GM12878 (cell line): ENCODE measurements at regions not wholly inside any gene's neighbourhood (a gene's known extent, or its start where the extent isn't known, plus 50 kb on each side); places are given as distances from the start of the nearest gene placed in this dataset.

Source experiments
- ATAC-seq: fragments of 200-7000 bp; cut with Tn5 transposase; 3 replicates; pipeline ENCODE4 v1.9.1; 2020; ENCODE audit warnings: mild to moderate bottlenecking, moderate library complexity
- BruUV-seq: library from RNA; stranded (reverse); fragments of 400-500 nt; replicated peaks from 2 replicates; lab custom pipeline; 2021; lab: Mats Ljungman, UMichigan
- CTCF ChIA-PET: fragments of 300-600 bp; sonication (Branson Sonifier 250); formaldehyde crosslinking; extraction: SDS; loops from one replicate; lab custom pipeline; 2021; ENCODE audit warnings: inconsistent platforms; lab: Yijun Ruan, JAX
- POLR2A ChIA-PET: fragments of 350-600 bp; formaldehyde crosslinking; extraction: SDS; loops from one replicate; lab custom pipeline; 2021; ENCODE audit warnings: inconsistent platforms; lab: Charles Lee
- RAD21 ChIA-PET: fragments of 300-600 bp; sonication (Branson Sonifier 250); formaldehyde crosslinking; loops from one replicate; lab custom pipeline; 2023; ENCODE audit warnings: antibody characterized with exemption; ENCODE audit not compliant: unreplicated experiment; lab: Charles Lee
- SMC1A ChIA-PET: fragments of 300-600 bp; sonication (Branson Sonifier 250); formaldehyde crosslinking; loops from one replicate; lab custom pipeline; 2023; ENCODE audit not compliant: unreplicated experiment, uncharacterized antibody; lab: Charles Lee
- DNase-seq: peaks from one replicate; pipeline ENCODE4 v3.0.0-alpha.2; 2011; ENCODE audit warnings: low read depth, low spot score
- FAIRE-seq: peaks from 3 replicates; lab custom pipeline; 2011; peaks lifted over from hg19 to GRCh38; lab: Jason Lieb, UNC
- H2AFZ ChIP-seq: 2 replicates; pipeline ENCODE4 v1.6.0; 2011; ENCODE audit warnings: low read depth, low read length, control low read depth; ENCODE audit not compliant: control insufficient read depth
- H3K27ac ChIP-seq: 2 replicates; pipeline ENCODE4 v1.5.1; 2011; ENCODE audit warnings: control low read depth; ENCODE audit not compliant: control insufficient read depth, insufficient read depth
- H3K27me3 ChIP-seq, 2 experiments: replicated peaks in 1 of 2; 2 replicates each; pipeline versions ENCODE4 v1.6.0 to v1.6.1; 2011; ENCODE audit warnings: low read length in 1 of 2; ENCODE audit not compliant: control insufficient read depth in 2 of 2, insufficient read depth in 2 of 2
- H3K36me3 ChIP-seq, 2 experiments: 2 replicates each; pipeline ENCODE4 v1.5.1; 2011; ENCODE audit warnings: low read length in 1 of 2; ENCODE audit not compliant: control insufficient read depth in 2 of 2, insufficient read depth in 2 of 2
- H3K4me1 ChIP-seq: 2 replicates; pipeline ENCODE4 v1.6.1; 2011; ENCODE audit warnings: mild to moderate bottlenecking, low read length, moderate library complexity, mixed read lengths; ENCODE audit not compliant: control insufficient read depth, insufficient read depth
- H3K4me2 ChIP-seq: 2 replicates; pipeline ENCODE4 v1.6.0; 2011; ENCODE audit warnings: control low read depth; ENCODE audit not compliant: control insufficient read depth, insufficient read depth
- H3K4me3 ChIP-seq: fragments of 200-600 bp; sonication (generic); 2 replicates; pipeline ENCODE4 v1.5.1; 2016
- H3K79me2 ChIP-seq: 2 replicates; pipeline ENCODE4 v1.6.0; 2011; ENCODE audit warnings: low read length; ENCODE audit not compliant: control insufficient read depth, insufficient read depth
- H3K9ac ChIP-seq: 2 replicates; pipeline ENCODE4 v1.8.0; 2011; ENCODE audit warnings: low read length, control low read depth, mixed read lengths; ENCODE audit not compliant: control insufficient read depth, insufficient read depth
- H3K9me3 ChIP-seq: replicated peaks from 3 replicates; pipeline ENCODE4 v1.5.1; 2011; ENCODE audit warnings: mild to moderate bottlenecking, low read length; ENCODE audit not compliant: control insufficient read depth, insufficient read depth
- H4K20me1 ChIP-seq: 2 replicates; pipeline ENCODE4 v1.6.0; 2011; ENCODE audit not compliant: control insufficient read depth, insufficient read depth
- ATF7 ChIP-seq: fragments of 450-650 bp; IDR thresholded peaks from 2 replicates; pipeline ENCODE4 v1.6.1; 2016; ENCODE audit warnings: low read depth, mild to moderate bottlenecking
- BMI1 ChIP-seq: fragments of 450-650 bp; IDR thresholded peaks from 2 replicates; pipeline ENCODE4 v1.6.1; 2016; ENCODE audit warnings: mild to moderate bottlenecking, moderate library complexity, borderline replicate concordance
- KDM1A ChIP-seq: fragments of 200-600 bp; sonication (generic); IDR thresholded peaks from 2 replicates; pipeline ENCODE4 v1.6.1; 2016; ENCODE audit warnings: borderline replicate concordance
- SREBF1 ChIP-seq: IDR thresholded peaks from 2 replicates; pipeline ENCODE4 v1.6.1; 2012; ENCODE audit warnings: mild to moderate bottlenecking, low read length
- WGBS: methylation state at CpG from one replicate; pipeline ENCODE4 v1.1.6; 2016; ENCODE audit warnings: low lambda C conversion rate; ENCODE audit not compliant: insufficient replicate concordance, insufficient coverage; ENCODE audit errors: missing lambda C conversion rate; 5-methylcytosine and 5-hydroxymethylcytosine counted together
- in situ Hi-C: fragments of 300-500 bp; cut with MboI; formaldehyde crosslinking; loops from 9 replicates; pipeline ENCODE4 v1.14.3; 2018; ENCODE audit warnings: mixed read lengths
- intact Hi-C: fragments of 100-400 bp; cut with micrococcal nuclease; formaldehyde crosslinking; loops from one replicate; pipeline ENCODE4 v1.14.2; 2022; ENCODE audit not compliant: unreplicated experiment
- TF ChIP-seq, protein P1 (sequence below): fragments of 450-650 bp; IDR thresholded peaks from 2 replicates; pipeline ENCODE4 v1.6.1; 2017; ENCODE audit warnings: mild to moderate bottlenecking
- TF ChIP-seq, protein P2 (sequence below): IDR thresholded peaks from 2 replicates; pipeline ENCODE4 v1.6.1; 2012; ENCODE audit warnings: improper control_type of control experiment, low read depth, low read length; ENCODE audit not compliant: insufficient replicate concordance

DNA sequence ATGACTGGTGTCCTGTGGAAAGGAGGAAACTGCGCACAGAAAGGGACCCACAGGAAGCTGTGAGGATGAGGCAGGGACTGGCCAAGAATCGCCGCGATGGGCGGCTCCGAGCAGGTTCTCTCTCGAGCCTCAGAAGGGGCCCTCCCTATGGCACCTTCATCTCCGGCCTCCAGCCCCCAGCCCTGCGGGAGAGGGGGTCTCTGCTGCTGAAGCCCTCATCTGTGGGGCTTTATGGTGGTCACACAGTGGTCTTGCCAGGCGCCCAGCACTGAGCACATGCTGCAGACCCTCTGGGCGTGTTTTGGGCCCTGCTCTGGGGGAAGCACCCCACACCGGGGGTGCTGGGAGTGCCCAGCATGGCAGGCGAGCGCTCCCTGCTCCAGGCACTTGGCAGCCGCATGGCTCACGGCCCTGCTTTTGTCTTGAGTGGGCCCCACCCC, 86.6 kb upstream of the ACTRT2 start:
- no peaks in the 10 kb centered on the region for H3K36me3 ChIP-seq
- RAD21 ChIA-PET, result no interaction called here

More for the DNA sequence above, 86.6 kb upstream of the ACTRT2 start:
- intact Hi-C loops, result no loop called here
- TF ChIP-seq ATF7, result no peak
- no peak for TF ChIP-seq KDM1A
- TF ChIP-seq, protein P1, sequence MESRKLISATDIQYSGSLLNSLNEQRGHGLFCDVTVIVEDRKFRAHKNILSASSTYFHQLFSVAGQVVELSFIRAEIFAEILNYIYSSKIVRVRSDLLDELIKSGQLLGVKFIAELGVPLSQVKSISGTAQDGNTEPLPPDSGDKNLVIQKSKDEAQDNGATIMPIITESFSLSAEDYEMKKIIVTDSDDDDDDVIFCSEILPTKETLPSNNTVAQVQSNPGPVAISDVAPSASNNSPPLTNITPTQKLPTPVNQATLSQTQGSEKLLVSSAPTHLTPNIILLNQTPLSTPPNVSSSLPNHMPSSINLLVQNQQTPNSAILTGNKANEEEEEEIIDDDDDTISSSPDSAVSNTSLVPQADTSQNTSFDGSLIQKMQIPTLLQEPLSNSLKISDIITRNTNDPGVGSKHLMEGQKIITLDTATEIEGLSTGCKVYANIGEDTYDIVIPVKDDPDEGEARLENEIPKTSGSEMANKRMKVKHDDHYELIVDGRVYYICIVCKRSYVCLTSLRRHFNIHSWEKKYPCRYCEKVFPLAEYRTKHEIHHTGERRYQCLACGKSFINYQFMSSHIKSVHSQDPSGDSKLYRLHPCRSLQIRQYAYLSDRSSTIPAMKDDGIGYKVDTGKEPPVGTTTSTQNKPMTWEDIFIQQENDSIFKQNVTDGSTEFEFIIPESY, result no peak
- TF ChIP-seq, protein P2, sequence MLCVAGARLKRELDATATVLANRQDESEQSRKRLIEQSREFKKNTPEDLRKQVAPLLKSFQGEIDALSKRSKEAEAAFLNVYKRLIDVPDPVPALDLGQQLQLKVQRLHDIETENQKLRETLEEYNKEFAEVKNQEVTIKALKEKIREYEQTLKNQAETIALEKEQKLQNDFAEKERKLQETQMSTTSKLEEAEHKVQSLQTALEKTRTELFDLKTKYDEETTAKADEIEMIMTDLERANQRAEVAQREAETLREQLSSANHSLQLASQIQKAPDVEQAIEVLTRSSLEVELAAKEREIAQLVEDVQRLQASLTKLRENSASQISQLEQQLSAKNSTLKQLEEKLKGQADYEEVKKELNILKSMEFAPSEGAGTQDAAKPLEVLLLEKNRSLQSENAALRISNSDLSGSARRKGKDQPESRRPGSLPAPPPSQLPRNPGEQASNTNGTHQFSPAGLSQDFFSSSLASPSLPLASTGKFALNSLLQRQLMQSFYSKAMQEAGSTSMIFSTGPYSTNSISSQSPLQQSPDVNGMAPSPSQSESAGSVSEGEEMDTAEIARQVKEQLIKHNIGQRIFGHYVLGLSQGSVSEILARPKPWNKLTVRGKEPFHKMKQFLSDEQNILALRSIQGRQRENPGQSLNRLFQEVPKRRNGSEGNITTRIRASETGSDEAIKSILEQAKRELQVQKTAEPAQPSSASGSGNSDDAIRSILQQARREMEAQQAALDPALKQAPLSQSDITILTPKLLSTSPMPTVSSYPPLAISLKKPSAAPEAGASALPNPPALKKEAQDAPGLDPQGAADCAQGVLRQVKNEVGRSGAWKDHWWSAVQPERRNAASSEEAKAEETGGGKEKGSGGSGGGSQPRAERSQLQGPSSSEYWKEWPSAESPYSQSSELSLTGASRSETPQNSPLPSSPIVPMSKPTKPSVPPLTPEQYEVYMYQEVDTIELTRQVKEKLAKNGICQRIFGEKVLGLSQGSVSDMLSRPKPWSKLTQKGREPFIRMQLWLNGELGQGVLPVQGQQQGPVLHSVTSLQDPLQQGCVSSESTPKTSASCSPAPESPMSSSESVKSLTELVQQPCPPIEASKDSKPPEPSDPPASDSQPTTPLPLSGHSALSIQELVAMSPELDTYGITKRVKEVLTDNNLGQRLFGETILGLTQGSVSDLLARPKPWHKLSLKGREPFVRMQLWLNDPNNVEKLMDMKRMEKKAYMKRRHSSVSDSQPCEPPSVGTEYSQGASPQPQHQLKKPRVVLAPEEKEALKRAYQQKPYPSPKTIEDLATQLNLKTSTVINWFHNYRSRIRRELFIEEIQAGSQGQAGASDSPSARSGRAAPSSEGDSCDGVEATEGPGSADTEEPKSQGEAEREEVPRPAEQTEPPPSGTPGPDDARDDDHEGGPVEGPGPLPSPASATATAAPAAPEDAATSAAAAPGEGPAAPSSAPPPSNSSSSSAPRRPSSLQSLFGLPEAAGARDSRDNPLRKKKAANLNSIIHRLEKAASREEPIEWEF, result no peak
- no peak for TF ChIP-seq BMI1
- no peak for TF ChIP-seq SREBF1
- Histone ChIP-seq H3K4me2 (no peak overlapping the region), H3K79me2 (no peaks in the 10 kb centered on the region), H3K27me3 (no peaks in the 10 kb centered on the region), H2AFZ (no peak overlapping the region), H3K27ac (no peak overlapping the region), H3K4me3 (no peak overlapping the region), H4K20me1 (no peaks in the 10 kb centered on the region), H3K9me3 (no peaks in the 10 kb centered on the region), H3K4me1 (no peaks in the 10 kb centered on the region), H3K9ac (no peak overlapping the region)
- FAIRE-seq (no peak), DNase-seq (no peak), ATAC-seq (no peak)
- ChIA-PET POLR2A (no interaction called here), CTCF (no interaction called here), SMC1A (no interaction called here)
- WGBS, result 44% methylated on average over 15 of the region's 16 CpGs
- in situ Hi-C loops, result no loop called here
- BruUV-seq, result no TSS peak
